HCT116 (cell line): ENCODE measurements at regions not wholly inside any gene's neighbourhood (a gene's known extent, or its start where the extent isn't known, plus 50 kb on each side); places are given as distances from the start of the nearest gene placed in this dataset.

Experiments
- ATAC-seq: fragments of 200-7000 bp; cut with Tn5 transposase; 2 replicates; pipeline ENCODE4 v1.9.1; 2020; ENCODE audit warnings: mild to moderate bottlenecking, moderate library complexity
- BruUV-seq: library from RNA; stranded (reverse); fragments of 400-500 nt; replicated peaks from 2 replicates; lab custom pipeline; 2021; lab: Mats Ljungman, UMichigan
- CTCF ChIA-PET: fragments of 300-600 bp; sonication (Branson Sonifier 250); formaldehyde crosslinking; loops from one replicate; lab custom pipeline; 2021; ENCODE audit warnings: antibody characterized with exemption; lab: Charles Lee
- POLR2A ChIA-PET: fragments of 300-600, 350-600 bp; sonication (Branson Sonifier 250); formaldehyde crosslinking; loops from one replicate; lab custom pipeline; 2021; ENCODE audit warnings: antibody characterized with exemption; lab: Charles Lee
- RAD21 ChIA-PET, 2 experiments: fragments of 300-600 bp; sonication (Branson Sonifier 250); formaldehyde crosslinking; loops; one replicate each; lab custom pipeline; 2023; ENCODE audit warnings: low total read pairs in 2 of 2; ENCODE audit not compliant: uncharacterized antibody in 2 of 2, unreplicated experiment in 2 of 2, low non-redundant PET in 1 of 2; lab: Charles Lee
- DNase-seq: peaks from one replicate; pipeline ENCODE4 v3.0.0-alpha.2; 2010; ENCODE audit warnings: low read depth, low spot score
- H2AFZ ChIP-seq: fragments of 200-600 bp; shearing (Covaris generic), sonication (generic); 2 replicates; pipeline ENCODE4 v1.6.1; 2017; ENCODE audit warnings: low read depth, mixed run types, mixed read lengths, antibody characterized with exemption, low read length; ENCODE audit not compliant: poor library complexity, severe bottlenecking
- H3K27ac ChIP-seq: 2 replicates; pipeline ENCODE4 v1.5.1; 2012; ENCODE audit warnings: low read depth, low read length
- H3K27me3 ChIP-seq: fragments of 200-600 bp; sonication (generic); 2 replicates; pipeline ENCODE4 v1.6.1; 2016; ENCODE audit warnings: mixed run types, low read length, mixed read lengths; ENCODE audit not compliant: insufficient read depth
- H3K36me3 ChIP-seq, 2 experiments: fragments of 200-500 bp in 1 of 2; fragments of 200-600 bp in 1 of 2; sonication (Bioruptor generic) in 1 of 2; sonication (generic) in 1 of 2; 2 replicates each; pipeline versions ENCODE4 v1.5.1 to v1.6.1; 2014 to 2016; ENCODE audit warnings: low read length in 2 of 2, inconsistent platforms in 1 of 2, mixed read lengths in 1 of 2, mixed run types in 1 of 2; ENCODE audit not compliant: insufficient read depth in 2 of 2, control insufficient read depth in 1 of 2
- H3K4me1 ChIP-seq, 2 experiments: fragments of 200-600 bp in 1 of 2; sonication (generic) in 1 of 2; 2 replicates each; pipeline versions ENCODE4 v1.5.1 to v1.6.1; 2012 to 2017; ENCODE audit warnings: low read length in 2 of 2, inconsistent platforms in 1 of 2, mild to moderate bottlenecking in 1 of 2, mixed read lengths in 1 of 2, mixed run types in 1 of 2, moderate library complexity in 1 of 2; ENCODE audit not compliant: insufficient read depth in 2 of 2, control insufficient read depth in 1 of 2
- H3K4me2 ChIP-seq: fragments of 200-600 bp; sonication (generic); 2 replicates; pipeline ENCODE4 v1.6.1; 2017; ENCODE audit warnings: mixed run types, low read length, mixed read lengths
- H3K4me3 ChIP-seq, 2 experiments: fragments of 200-600 bp in 1 of 2; sonication (generic) in 1 of 2; replicated peaks in 1 of 2; 2 replicates each; pipeline ENCODE4 v1.5.1; 2011 to 2016; ENCODE audit warnings: low read length in 2 of 2, control low read depth in 1 of 2, low read depth in 1 of 2, mild to moderate bottlenecking in 1 of 2, mixed read lengths in 1 of 2, mixed run types in 1 of 2
- H3K79me2 ChIP-seq: fragments of 200-600 bp; sonication (generic); 2 replicates; pipeline ENCODE4 v1.6.1; 2017; ENCODE audit warnings: mild to moderate bottlenecking, mixed run types, low read length, moderate library complexity, mixed read lengths; ENCODE audit not compliant: insufficient read depth
- H3K9ac ChIP-seq: fragments of 200-600 bp; sonication (generic); 2 replicates; pipeline ENCODE4 v1.6.1; 2016; ENCODE audit warnings: low read length, mixed read lengths
- H3K9me2 ChIP-seq: fragments of 200-600 bp; sonication (generic), shearing (Covaris generic); 2 replicates; pipeline ENCODE4 v1.6.1; 2017; ENCODE audit warnings: mixed run types, mild to moderate bottlenecking, moderate library complexity; ENCODE audit not compliant: insufficient read depth
- H3K9me3 ChIP-seq, 2 experiments: fragments of 200-500 bp in 1 of 2; fragments of 200-600 bp in 1 of 2; sonication (Bioruptor generic) in 1 of 2; sonication (generic) in 1 of 2; 2 replicates each; pipeline ENCODE4 v1.6.1; 2014 to 2017; ENCODE audit warnings: low read length in 2 of 2, mixed read lengths in 2 of 2, inconsistent platforms in 1 of 2, low read depth in 1 of 2, mild to moderate bottlenecking in 1 of 2, mixed run types in 1 of 2, moderate library complexity in 1 of 2; ENCODE audit not compliant: control insufficient read depth in 1 of 2, insufficient read depth in 1 of 2
- H4K20me1 ChIP-seq: fragments of 200-600 bp; sonication (generic), shearing (Covaris generic); 2 replicates; pipeline ENCODE4 v1.6.1; 2017; ENCODE audit warnings: mixed run types, mild to moderate bottlenecking, moderate library complexity; ENCODE audit not compliant: insufficient read depth
- ATF3 ChIP-seq: IDR thresholded peaks from 2 replicates; pipeline ENCODE4 v1.6.1; 2012
- CBX3 ChIP-seq: IDR thresholded peaks from 2 replicates; pipeline ENCODE4 v1.6.1; 2012; ENCODE audit warnings: low read depth
- CTCF ChIP-seq, 3 experiments: fragments of 200-600 bp in 1 of 3; sonication (generic) in 1 of 3; IDR thresholded peaks in 2 of 3; conservative IDR thresholded peaks in 1 of 3; 2 replicates each; pipeline ENCODE4 v1.5.1; 2012 to 2017; ENCODE audit warnings: low read depth in 2 of 3, low read length in 2 of 3, antibody characterized with exemption in 1 of 3, borderline replicate concordance in 1 of 3, control low read depth in 1 of 3, mild to moderate bottlenecking in 1 of 3, mixed read lengths in 1 of 3, mixed run types in 1 of 3, moderate library complexity in 1 of 3; ENCODE audit not compliant: insufficient read depth in 1 of 3
- EGR1 ChIP-seq: IDR thresholded peaks from 2 replicates; pipeline ENCODE4 v1.6.1; 2012; ENCODE audit warnings: low read depth
- ELF1 ChIP-seq: IDR thresholded peaks from 2 replicates; pipeline ENCODE4 v1.6.1; 2012; ENCODE audit warnings: low read depth, borderline replicate concordance
- EZH2 ChIP-seq: fragments of 200-600 bp; sonication (generic); IDR thresholded peaks from 2 replicates; pipeline ENCODE4 v1.6.1; 2017; ENCODE audit warnings: antibody characterized with exemption, mixed run types
- MAX ChIP-seq: IDR thresholded peaks from 2 replicates; pipeline ENCODE4 v1.6.1; 2012
- POLR2A ChIP-seq: IDR thresholded peaks from 2 replicates; pipeline ENCODE4 v1.7.0; 2011; ENCODE audit warnings: borderline replicate concordance; ENCODE audit not compliant: insufficient read depth, insufficient read length; ENCODE audit errors: extremely low read depth
- POLR2AphosphoS5 ChIP-seq: IDR thresholded peaks from 2 replicates; pipeline ENCODE4 v1.6.1; 2011; ENCODE audit warnings: mild to moderate bottlenecking, low read depth, low read length, moderate library complexity
- RAD21 ChIP-seq: IDR thresholded peaks from 2 replicates; pipeline ENCODE4 v1.6.1; 2012; ENCODE audit warnings: low read depth, mild to moderate bottlenecking
- REST ChIP-seq: IDR thresholded peaks from 2 replicates; pipeline ENCODE4 v1.6.1; 2012; ENCODE audit warnings: low read depth
- SIN3A ChIP-seq: IDR thresholded peaks from 2 replicates; pipeline ENCODE4 v1.6.1; 2012; ENCODE audit warnings: low read depth
- SP1 ChIP-seq: IDR thresholded peaks from 2 replicates; pipeline ENCODE4 v1.6.1; 2012; ENCODE audit warnings: low read depth
- SRF ChIP-seq: IDR thresholded peaks from 2 replicates; pipeline ENCODE4 v1.6.1; 2012; ENCODE audit warnings: low read depth
- TCF7L2 ChIP-seq: IDR thresholded peaks from 2 replicates; pipeline ENCODE4 v1.7.0; 2011; ENCODE audit warnings: borderline replicate concordance, inconsistent platforms; ENCODE audit not compliant: insufficient read depth, insufficient read length; ENCODE audit errors: extremely low read depth
- YY1 ChIP-seq: IDR thresholded peaks from 2 replicates; pipeline ENCODE4 v1.6.1; 2011; ENCODE audit warnings: low read length, low read depth, moderate library complexity, mild to moderate bottlenecking; ENCODE audit not compliant: insufficient replicate concordance; ENCODE audit errors: extremely low read depth
- ZBTB33 ChIP-seq: IDR thresholded peaks from 2 replicates; pipeline ENCODE4 v1.6.1; 2011; ENCODE audit warnings: mild to moderate bottlenecking, low read length, moderate library complexity; ENCODE audit not compliant: insufficient replicate concordance; ENCODE audit errors: extremely low read depth
- ZFX ChIP-seq: fragments of 450-650 bp; IDR thresholded peaks from 2 replicates; pipeline ENCODE4 v1.6.1; 2017
- intact Hi-C: fragments of 100-400 bp; cut with micrococcal nuclease; formaldehyde crosslinking; loops from 2 replicates; pipeline ENCODE4 v1.10.0; 2022

GRCh38 chr5:101721543-101721942 is 574.5 kb downstream of the SLCO4C1 start:
- no peaks in the 10 kb centered on the region for H3K79me2 ChIP-seq
- H3K36me3 ChIP-seq, result no peaks in the 10 kb centered on the region
- no peaks in the 10 kb centered on the region for H3K9me3 ChIP-seq
- DNase-seq (no peak), ATAC-seq (no peak)
- no peak overlapping the region for H3K27ac ChIP-seq
- H3K27me3 ChIP-seq, result no peaks in the 10 kb centered on the region
- H2AFZ ChIP-seq, result no peak overlapping the region
- no peaks in the 10 kb centered on the region for H4K20me1 ChIP-seq
- H3K9ac ChIP-seq, result no peak overlapping the region
- RAD21 ChIA-PET, result no interaction called here
- intact Hi-C loops, result no loop called here
- TF ChIP-seq EZH2, result no peak
- no peak for TF ChIP-seq YY1
- no peak for TF ChIP-seq ATF3
- no peak for TF ChIP-seq CTCF (IDR thresholded peaks at IDR 0.05 in 2 of 3, conservative IDR thresholded peaks at IDR 0.05 in 1 of 3; ENCODE audit: borderline replicate concordance in 1 of 3, insufficient read depth in 1 of 3, low read depth in 2 of 3, low read length in 2 of 3)
- TF ChIP-seq MAX, result no peak
- TF ChIP-seq RAD21, result no peak
- no peak for TF ChIP-seq SP1
- no peak for TF ChIP-seq CBX3
- no peak for TF ChIP-seq POLR2AphosphoS5
- TF ChIP-seq REST, result no peak
- TF ChIP-seq SIN3A, result no peak
- TF ChIP-seq TCF7L2, result no peak
- TF ChIP-seq ZBTB33, result no peak
- TF ChIP-seq POLR2A, result no peak
- TF ChIP-seq SRF, result no peak
- no peak for TF ChIP-seq ELF1
- TF ChIP-seq ZFX, result no peak
- no peak for TF ChIP-seq EGR1
- H3K4me1 ChIP-seq, result no peaks in the 10 kb centered on the region
- no peaks in the 10 kb centered on the region for H3K9me2 ChIP-seq
- POLR2A ChIA-PET, result no interaction called here
- H3K4me2 ChIP-seq, result no peak overlapping the region
- BruUV-seq, result no TSS peak
- CTCF ChIA-PET, result no interaction called here
- H3K4me3 ChIP-seq, result no peak overlapping the region
